Hepatocyte (in vitro differentiated cells): ENCODE measurements at regions not wholly inside any gene's neighbourhood (a gene's known extent, or its start where the extent isn't known, plus 50 kb on each side); places are given as distances from the start of the nearest gene placed in this dataset.

Experiments
- CTCF ChIP-seq: fragments of 200-600 bp; sonication (generic); IDR thresholded peaks from 2 replicates; pipeline ENCODE4 v1.5.1; 2016; ENCODE audit warnings: antibody characterized with exemption, mild to moderate bottlenecking; ENCODE audit not compliant: poor library complexity
- EZH2phosphoT487 ChIP-seq: fragments of 200-600 bp; sonication (generic); IDR thresholded peaks from one replicate; pipeline ENCODE4 v1.6.1; 2018; ENCODE audit warnings: antibody characterized with exemption, mild to moderate bottlenecking, low read depth, moderate library complexity; ENCODE audit not compliant: unreplicated experiment, severe bottlenecking

GRCh38 chr1:224879162-224879803, 50.2 kb upstream of the DNAH14 start:
- TF ChIP-seq CTCF (no peak), EZH2phosphoT487 (no peak)
